GM23338 (cell line): ENCODE measurements at regions not wholly inside any gene's neighbourhood (a gene's known extent, or its start where the extent isn't known, plus 50 kb on each side); places are given as distances from the start of the nearest gene placed in this dataset.

Source experiments
- CREB1 ChIP-seq: fragments of 250-450 bp; sonication (Bioruptor Pico); IDR thresholded peaks from 2 replicates; pipeline ENCODE4 v1.5.0; 2020; ENCODE audit warnings: low read depth, mild to moderate bottlenecking, moderate library complexity
- CTCF ChIP-seq, 2 experiments: fragments of 200-600 bp in 1 of 2; sonication (generic) in 1 of 2; conservative IDR thresholded peaks; 2 replicates each; pipeline versions ENCODE4 v1.5.1 to v1.6.1; 2016 to 2017; ENCODE audit warnings: antibody characterized with exemption in 2 of 2, low read depth in 2 of 2, mild to moderate bottlenecking in 2 of 2, moderate library complexity in 1 of 2
- EZH2 ChIP-seq: fragments of 200-600 bp; sonication (generic); IDR thresholded peaks from one replicate; pipeline ENCODE4 v1.8.0; 2017; ENCODE audit warnings: antibody characterized with exemption, mild to moderate bottlenecking, low read depth; ENCODE audit not compliant: unreplicated experiment
- EZH2phosphoT487 ChIP-seq: fragments of 200-600 bp; sonication (generic); IDR thresholded peaks from one replicate; pipeline ENCODE4 v1.8.1; 2018; ENCODE audit warnings: antibody characterized with exemption; ENCODE audit not compliant: unreplicated experiment
- JUNB ChIP-seq: IDR thresholded peaks from one replicate; pipeline ENCODE4 v1.6.1; 2016; ENCODE audit warnings: antibody characterized with exemption; ENCODE audit not compliant: unreplicated experiment
- POLR2AphosphoS5 ChIP-seq: IDR thresholded peaks from 2 replicates; pipeline ENCODE4 v1.6.1; 2016; ENCODE audit warnings: antibody characterized with exemption, low read depth
- REST ChIP-seq: IDR thresholded peaks from one replicate; pipeline ENCODE4 v1.6.1; 2018; ENCODE audit warnings: antibody characterized with exemption; ENCODE audit not compliant: unreplicated experiment
- STAT1 ChIP-seq: IDR thresholded peaks from one replicate; pipeline ENCODE4 v1.6.1; 2016; ENCODE audit warnings: antibody characterized with exemption; ENCODE audit not compliant: unreplicated experiment

- no peak for TF ChIP-seq POLR2AphosphoS5
- no peak for TF ChIP-seq CTCF (conservative IDR thresholded peaks at IDR 0.05; ENCODE audit: low read depth in 2 of 2)
- no peak for TF ChIP-seq STAT1
- TF ChIP-seq CREB1, result no peak
- no peak for TF ChIP-seq EZH2
- TF ChIP-seq EZH2phosphoT487, result no peak
- TF ChIP-seq REST, result no peak
- no peak for TF ChIP-seq JUNB
Observed at GRCh38 chr2:2668681-2669265, 337.7 kb upstream of the MYT1L start.
